GM21526 (cell line): ENCODE measurements at regions not wholly inside any gene's neighbourhood (a gene's known extent, or its start where the extent isn't known, plus 50 kb on each side); places are given as distances from the start of the nearest gene placed in this dataset.
"Not testable (repeated sequence)": the region's sequence is repeated elsewhere in the genome, so short reads cannot be mapped to it uniquely, and the experiment has no call there.

Experiments used
- ATAC-seq: cut with Tn5 transposase; IDR thresholded peaks from one replicate; pipeline ENCODE4 v1.9.1; 2021; ENCODE audit warnings: moderate library complexity; ENCODE audit not compliant: unreplicated experiment, low FRiP score

DNA sequence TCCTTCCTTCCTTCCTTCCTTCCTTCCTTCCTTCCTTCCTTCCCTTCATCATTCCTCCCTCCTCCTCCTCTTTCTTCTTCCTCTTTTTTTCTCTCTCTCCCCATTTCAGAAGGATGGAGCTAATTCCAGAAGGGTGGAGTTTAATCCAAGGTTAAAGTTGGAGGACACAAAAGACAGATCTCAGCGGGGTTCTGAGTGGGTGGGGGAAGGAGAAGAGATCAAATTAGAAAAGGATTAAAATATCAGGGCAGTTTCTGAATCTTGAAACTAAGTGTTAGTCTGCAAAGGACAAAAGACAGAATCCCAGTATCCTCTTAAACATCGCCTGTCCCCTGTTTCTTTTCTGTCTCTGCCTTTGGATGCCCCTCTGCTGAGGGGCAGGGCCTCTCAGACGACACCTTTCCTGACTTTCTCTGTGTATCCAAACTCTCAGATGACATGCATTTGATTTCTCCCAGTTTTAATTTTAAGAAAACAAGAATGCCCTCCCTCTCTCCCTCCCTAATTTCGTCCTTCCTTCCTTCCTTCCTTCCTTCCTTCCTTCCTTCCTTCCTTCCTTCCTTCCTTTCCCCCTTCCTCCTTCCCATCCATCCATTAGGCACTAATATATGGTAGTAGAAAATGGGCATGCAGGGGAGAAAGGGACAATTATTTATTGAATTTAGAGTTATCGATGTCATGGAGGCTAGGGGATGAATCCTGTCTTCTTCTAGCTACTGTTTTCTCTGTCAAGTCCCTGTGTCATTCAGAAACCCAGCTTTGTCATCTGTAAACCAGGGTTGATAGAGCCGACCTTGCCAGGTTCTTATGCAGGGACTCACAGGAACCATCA is 269.1 kb downstream of the VRK1 start:
- ATAC-seq: no peak

DNA sequence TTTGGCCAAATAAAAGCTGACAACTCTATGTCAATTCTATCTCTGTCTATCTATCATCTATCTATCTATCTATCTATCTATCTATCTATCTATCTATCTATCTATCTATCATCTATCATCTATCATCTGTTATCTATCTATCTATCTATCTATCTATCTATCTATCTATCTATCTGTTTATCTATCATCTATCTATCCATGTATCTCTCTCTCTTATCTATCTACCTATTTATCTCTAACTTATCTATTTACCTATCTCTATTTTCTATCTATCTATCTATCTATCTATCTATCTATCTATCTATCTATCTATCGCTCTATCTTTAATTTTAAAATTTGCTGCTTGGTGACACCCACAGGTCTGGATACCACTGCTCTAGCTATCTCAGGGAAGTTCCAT is 271.1 kb downstream of the VRK1 start:
- not testable (repeated sequence) for ATAC-seq

- ATAC-seq: no peak
Observed at GRCh38 chr14:97070259-97070658, 273.1 kb downstream of the VRK1 start.

DNA sequence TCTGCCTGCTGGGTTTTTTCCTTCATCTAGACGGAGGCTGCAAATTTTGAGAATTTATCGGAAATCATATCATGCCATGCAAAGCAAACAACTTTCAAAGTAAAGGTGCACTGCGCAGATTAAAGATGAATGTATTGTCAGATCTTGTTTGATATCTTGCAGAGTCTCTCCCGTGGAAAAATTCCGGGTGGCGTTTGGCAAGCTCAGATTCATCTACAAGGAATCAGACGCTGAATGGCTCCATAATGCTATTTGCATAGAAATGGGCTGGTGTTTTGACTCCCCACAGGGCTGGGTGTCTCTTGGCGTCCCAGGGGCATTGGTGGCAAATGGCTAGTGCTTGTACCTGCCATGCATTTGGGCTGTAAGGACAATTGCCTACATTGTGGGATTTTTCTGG is 274.0 kb downstream of the VRK1 start:
- no peak for ATAC-seq

GRCh38 chr14:97073622-97074021 is 276.4 kb downstream of the VRK1 start:
- ATAC-seq: no peak

GRCh38 chr14:97074456-97074855 is 277.3 kb downstream of the VRK1 start:
- ATAC-seq: no peak

GRCh38 chr14:97074856-97075255 is 277.7 kb downstream of the VRK1 start:
- no peak for ATAC-seq

GRCh38 chr14:97077253-97077653 is 280.1 kb downstream of the VRK1 start:
- no peak for ATAC-seq

- no peak for ATAC-seq
Observed at GRCh38 chr14:97077687-97078086, 280.5 kb downstream of the VRK1 start.

GRCh38 chr14:97080991-97081390 is 283.8 kb downstream of the VRK1 start:
- ATAC-seq: no peak

- ATAC-seq: no peak
Observed at GRCh38 chr14:97095269-97095668, 298.1 kb downstream of the VRK1 start.

DNA sequence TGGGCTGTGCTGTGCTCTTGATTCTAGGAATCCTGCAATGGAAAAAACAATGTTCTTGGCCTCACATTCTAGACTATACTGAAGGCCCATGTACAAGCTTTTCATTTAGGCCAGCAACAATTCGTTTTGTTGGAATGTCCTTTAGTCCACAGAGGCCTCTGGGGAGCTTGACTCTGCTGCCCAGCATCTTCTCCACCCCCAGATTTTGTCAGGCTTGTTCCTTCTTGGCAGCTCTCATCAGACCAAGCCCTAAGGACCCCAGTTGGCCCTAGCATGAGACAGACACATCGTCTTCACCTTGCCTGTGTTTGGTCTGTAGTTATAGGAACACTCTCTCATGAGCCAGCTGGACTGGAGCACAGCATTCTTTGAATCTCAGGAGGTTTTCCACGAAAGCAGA is 300.1 kb downstream of the VRK1 start:
- no peak for ATAC-seq

DNA sequence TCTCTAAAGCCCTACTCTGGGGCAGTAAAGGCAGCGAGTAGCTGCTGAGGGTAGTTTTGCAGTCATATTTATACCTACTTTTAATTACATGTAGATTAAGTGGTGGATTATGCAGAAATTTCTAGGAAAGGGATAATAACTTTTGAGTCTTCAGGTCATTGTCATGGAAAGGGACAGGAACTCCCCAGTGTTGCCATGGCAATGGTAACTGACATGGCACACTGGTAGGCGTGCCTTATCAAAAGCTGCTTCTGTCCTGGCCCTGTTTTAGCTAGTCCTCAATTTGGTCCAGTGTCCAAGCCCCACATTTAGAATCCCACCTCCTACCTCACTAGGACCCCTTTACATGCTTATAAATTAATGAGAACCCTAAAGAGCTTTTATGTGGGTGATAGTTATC is 303.1 kb downstream of the VRK1 start:
- ATAC-seq: no peak

GRCh38 chr14:97101561-97101960 is 304.4 kb downstream of the VRK1 start:
- no peak for ATAC-seq

DNA sequence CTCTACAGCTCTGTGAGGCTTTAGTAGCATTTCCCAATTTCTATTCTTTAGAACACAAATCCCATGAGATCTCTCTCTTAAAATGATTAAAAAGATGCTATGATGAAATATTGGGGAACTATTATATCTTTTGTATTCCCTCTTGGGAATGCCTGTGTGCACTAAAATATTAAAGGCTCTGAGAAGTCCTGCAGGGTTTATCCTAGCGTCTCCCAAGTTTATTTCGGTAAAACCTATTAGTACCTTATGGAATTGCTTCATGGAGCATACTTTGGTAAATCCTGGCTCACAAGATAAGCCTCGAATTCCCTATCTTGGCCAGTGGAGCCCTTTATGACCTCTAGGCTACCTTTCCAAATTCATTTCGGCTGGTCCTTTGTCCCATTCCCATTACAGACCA is 306.8 kb downstream of the VRK1 start:
- ATAC-seq: no peak

- peak; percentile 87 for ATAC-seq
Observed at GRCh38 chr14:97106166-97106565, 309.0 kb downstream of the VRK1 start.

DNA sequence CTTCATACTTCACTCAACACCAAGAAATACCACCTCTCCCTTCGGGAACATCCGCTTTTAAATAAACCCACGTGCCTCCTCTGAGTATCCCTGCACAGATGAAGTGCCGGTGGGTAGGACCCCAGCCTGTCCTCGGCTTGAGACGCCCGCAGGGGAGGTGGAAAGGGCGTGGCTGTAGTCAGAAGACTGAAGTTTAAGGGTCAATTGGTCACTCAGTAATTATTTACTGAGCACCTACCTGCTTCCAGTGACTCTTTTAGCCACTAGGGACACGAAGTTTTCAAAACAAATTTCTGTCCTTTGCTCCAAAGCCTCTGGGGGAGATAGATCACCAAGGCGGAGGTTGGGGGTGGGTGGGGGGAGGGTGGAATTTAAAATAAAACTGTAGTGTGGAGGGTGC is 309.4 kb downstream of the VRK1 start:
- ATAC-seq: no peak

DNA sequence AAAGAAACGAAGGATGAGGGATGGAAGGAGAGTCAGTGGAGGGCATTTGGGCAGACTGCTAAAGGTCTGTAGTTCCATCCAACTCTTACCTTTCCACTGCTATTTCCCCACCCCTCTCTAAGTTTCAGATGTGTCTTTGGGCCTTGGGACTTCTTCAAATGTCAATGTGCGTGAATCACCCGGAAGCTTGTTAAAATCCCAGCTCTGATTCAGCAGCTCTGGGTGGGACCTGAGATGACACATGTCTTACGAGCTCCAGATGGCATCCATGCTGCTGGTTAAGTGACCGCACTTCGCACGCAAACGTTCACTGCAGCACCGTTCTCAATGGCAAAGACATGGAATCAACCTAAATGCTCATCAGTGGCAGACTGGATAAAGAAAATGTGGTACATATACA is 309.9 kb downstream of the VRK1 start:
- ATAC-seq: no peak

DNA sequence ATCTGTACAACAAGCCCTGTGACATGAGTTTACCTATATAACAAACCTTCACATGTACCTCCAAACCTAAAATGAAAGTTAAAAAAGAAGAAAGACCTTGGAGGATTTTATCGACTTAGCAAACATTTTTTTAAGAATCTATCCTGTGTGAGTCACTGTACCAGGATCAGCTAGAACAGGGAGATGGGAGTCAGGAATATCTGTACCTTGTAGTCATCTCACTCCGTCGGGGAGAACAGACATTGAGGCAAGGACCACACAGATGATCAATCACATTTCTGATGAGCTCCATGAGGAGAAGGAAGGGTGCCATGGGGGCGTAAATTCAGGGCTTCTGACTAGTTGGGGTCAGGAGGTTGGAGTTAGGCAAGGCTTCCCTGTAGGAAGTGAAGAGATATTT is 310.6 kb downstream of the VRK1 start:
- ATAC-seq: no peak

- ATAC-seq: no peak
Observed at GRCh38 chr14:97109234-97109633, 312.1 kb downstream of the VRK1 start.

DNA sequence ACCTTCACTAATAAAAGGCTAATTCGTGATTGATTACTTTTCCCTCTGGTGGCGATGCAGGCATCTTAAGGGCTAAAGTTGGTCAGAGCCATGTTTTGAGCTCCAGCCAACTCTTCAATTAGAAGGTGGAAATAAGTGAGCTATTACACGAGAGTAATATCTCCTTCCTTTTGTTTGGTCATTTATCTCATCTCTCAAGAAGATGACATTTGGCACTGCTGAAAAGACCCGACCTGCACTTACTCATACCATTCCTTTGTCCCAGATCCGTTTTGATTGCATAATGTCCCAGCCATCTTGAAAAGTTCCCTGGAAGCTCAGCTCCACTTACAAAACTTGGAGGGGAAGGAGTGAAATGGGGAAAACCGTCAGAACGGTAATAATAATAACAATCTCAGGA is 316.2 kb downstream of the VRK1 start:
- ATAC-seq: no peak

- ATAC-seq: no peak
Observed at GRCh38 chr14:97116546-97116945, 319.4 kb downstream of the VRK1 start.

DNA sequence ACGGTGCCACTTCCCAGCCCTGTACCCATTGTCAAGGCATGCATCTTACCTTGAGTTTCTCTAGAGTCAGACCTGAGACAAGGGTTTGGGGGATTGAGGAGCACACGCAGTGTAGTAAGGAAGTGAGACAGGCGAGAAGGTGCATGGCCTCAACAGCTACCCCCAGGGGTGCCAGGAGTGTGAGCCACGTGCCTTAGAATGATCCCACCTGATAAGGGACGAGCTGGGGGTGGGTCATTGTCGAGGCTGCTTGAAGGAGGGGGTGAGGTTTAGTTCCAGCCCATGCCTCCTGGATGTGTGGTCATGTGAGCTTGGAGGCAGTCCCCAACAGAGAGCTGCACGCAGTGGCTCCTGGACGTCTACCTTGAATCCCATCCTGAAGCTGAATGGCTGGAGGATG is 320.5 kb downstream of the VRK1 start:
- ATAC-seq: no peak
